K562 (cell line): ENCODE measurements at regions not wholly inside any gene's neighbourhood (a gene's known extent, or its start where the extent isn't known, plus 50 kb on each side); places are given as distances from the start of the nearest gene placed in this dataset.

Experiments used
- ATAC-seq: fragments of 200-7000 bp; cut with Tn5 transposase; 3 replicates; pipeline ENCODE4 v1.9.1; 2020; ENCODE audit warnings: moderate library complexity
- BruUV-seq: library from RNA; stranded (reverse); fragments of 400-500 nt; replicated peaks from 2 replicates; lab custom pipeline; 2021; lab: Mats Ljungman, UMichigan
- CTCF ChIA-PET: fragments of 300-600 bp; formaldehyde crosslinking; extraction: SDS; loops from one replicate; lab custom pipeline; 2021; ENCODE audit warnings: low intra/inter-chr PET ratio; lab: Yijun Ruan, JAX
- POLR2A ChIA-PET: fragments of 300-600, 350-650 bp; sonication (Branson Sonifier 250); formaldehyde crosslinking; extraction: SDS; loops from one replicate; lab custom pipeline; 2021; ENCODE audit warnings: antibody characterized with exemption, inconsistent platforms; lab: Yijun Ruan, JAX
- DNase-seq, 4 experiments: peaks; one replicate each; pipeline versions ENCODE4 v3.0.0 to v3.0.0-alpha.2; 2011 to 2018; ENCODE audit warnings: low spot score in 3 of 4, mixed read lengths in 3 of 4; ENCODE audit errors: extremely low read depth in 1 of 4
- FAIRE-seq: peaks from 2 replicates; lab custom pipeline; 2011; peaks lifted over from hg19 to GRCh38; lab: Jason Lieb, UNC
- H2AFZ ChIP-seq: 2 replicates; pipeline ENCODE4 v1.6.0; 2011; ENCODE audit warnings: low read depth, low read length, control low read depth, inconsistent platforms
- H3K27ac ChIP-seq: fragments of 200-600 bp; 3 replicates; pipeline ENCODE4 v1.8.0; 2011; ENCODE audit warnings: low read depth, mild to moderate bottlenecking, control low read depth, inconsistent platforms, low read length, moderate library complexity, mixed read lengths; ENCODE audit errors: extremely low read depth
- H3K27me3 ChIP-seq, 2 experiments: fragments of 300-600 bp in 1 of 2; 2 replicates in 1 of 2; 3 replicates in 1 of 2; pipeline versions ENCODE4 v1.6.0 to v1.8.0; 2011; ENCODE audit warnings: inconsistent platforms in 2 of 2, low read length in 2 of 2, mild to moderate bottlenecking in 1 of 2, mixed read lengths in 1 of 2, moderate library complexity in 1 of 2; ENCODE audit not compliant: control insufficient read depth in 2 of 2, insufficient read depth in 2 of 2
- H3K36me3 ChIP-seq: fragments of 300-600 bp; 3 replicates; pipeline ENCODE4 v1.8.0; 2011; ENCODE audit warnings: mild to moderate bottlenecking, low read length, inconsistent platforms; ENCODE audit not compliant: control insufficient read depth, insufficient read depth
- H3K4me1 ChIP-seq, 2 experiments: fragments of 200-600 bp in 1 of 2; replicated peaks in 1 of 2; 2 replicates in 1 of 2; 3 replicates in 1 of 2; pipeline versions ENCODE4 v1.5.1 to v1.8.0; 2011; ENCODE audit warnings: inconsistent platforms in 2 of 2, low read length in 2 of 2, mild to moderate bottlenecking in 1 of 2, mixed read lengths in 1 of 2, moderate library complexity in 1 of 2; ENCODE audit not compliant: control insufficient read depth in 2 of 2, insufficient read depth in 2 of 2
- H3K4me2 ChIP-seq: 2 replicates; pipeline ENCODE4 v1.6.1; 2011; ENCODE audit warnings: low read length, control low read depth, inconsistent platforms, mixed read lengths; ENCODE audit not compliant: insufficient read depth
- H3K4me3 ChIP-seq: fragments of 200-600 bp; sonication (generic), shearing (Covaris generic); 2 replicates; pipeline ENCODE4 v1.5.1; 2016; ENCODE audit warnings: control low read depth, inconsistent platforms
- H3K79me2 ChIP-seq: fragments of 200-600 bp; 3 replicates; pipeline ENCODE4 v1.8.0; 2011; ENCODE audit warnings: low read length, inconsistent platforms; ENCODE audit not compliant: control insufficient read depth, insufficient read depth
- H3K9ac ChIP-seq, 2 experiments: 2 replicates each; pipeline versions ENCODE4 v1.6.0 to v1.6.1; 2011; ENCODE audit warnings: low read depth in 2 of 2, low read length in 2 of 2, control low read depth in 1 of 2, inconsistent platforms in 1 of 2, mild to moderate bottlenecking in 1 of 2, mixed read lengths in 1 of 2; ENCODE audit not compliant: insufficient read depth in 1 of 2
- H3K9me1 ChIP-seq: one replicate; pipeline ENCODE4 v1.6.0; 2011; ENCODE audit warnings: inconsistent platforms, mild to moderate bottlenecking, low read length, moderate library complexity; ENCODE audit not compliant: control insufficient read depth, insufficient read depth
- H3K9me3 ChIP-seq: replicated peaks from 2 replicates; pipeline ENCODE4 v1.5.1; 2011; ENCODE audit warnings: low read depth, low read length, inconsistent platforms; ENCODE audit not compliant: control insufficient read depth, insufficient read depth
- H4K20me1 ChIP-seq: replicated peaks from 2 replicates; pipeline ENCODE4 v1.6.1; 2011; ENCODE audit warnings: low read length, inconsistent platforms, mixed read lengths; ENCODE audit not compliant: control insufficient read depth, insufficient read depth
- ATF3 ChIP-seq, 2 experiments: fragments of 450-650 bp in 1 of 2; sonication (generic) in 1 of 2; formaldehyde crosslinking in 1 of 2; IDR thresholded peaks in 1 of 2; conservative IDR thresholded peaks in 1 of 2; 2 replicates each; pipeline versions ENCODE4 v1.6.1 to v1.8.1; 2016 to 2023; ENCODE audit warnings: mild to moderate bottlenecking in 2 of 2, moderate library complexity in 2 of 2, inconsistent platforms in 1 of 2, missing genetic modification reagents in 1 of 2
- GTF2A2 ChIP-seq: IDR thresholded peaks from 2 replicates; pipeline ENCODE4 v1.6.1; 2016; ENCODE audit warnings: mild to moderate bottlenecking, missing genetic modification characterization, missing compliant biosample characterization
- KHSRP ChIP-seq: fragments of 450-650 bp; IDR thresholded peaks from 2 replicates; pipeline ENCODE4 v1.6.1; 2017
- MEIS2 ChIP-seq: fragments of 450-650 bp; IDR thresholded peaks from 2 replicates; pipeline ENCODE4 v1.6.1; 2014; ENCODE audit warnings: mild to moderate bottlenecking; ENCODE audit not compliant: partially characterized antibody
- NONO ChIP-seq, 2 experiments: fragments of 200-400 bp in 1 of 2; fragments of 450-650 bp in 1 of 2; formaldehyde crosslinking in 1 of 2; IDR thresholded peaks; 2 replicates each; pipeline ENCODE4 v1.6.1; 2017; ENCODE audit warnings: low read depth in 2 of 2, mild to moderate bottlenecking in 2 of 2, moderate library complexity in 2 of 2, low read length in 1 of 2
- XRCC3 ChIP-seq: fragments of 450-650 bp; IDR thresholded peaks from 2 replicates; pipeline ENCODE4 v1.6.1; 2017; ENCODE audit warnings: mild to moderate bottlenecking, moderate library complexity
- ZBED1 ChIP-seq: IDR thresholded peaks from 2 replicates; pipeline ENCODE4 v1.6.1; 2014
- WGBS: fragments of 100-300 bp; shearing (Covaris generic); methylation state at CpG from one replicate; pipeline ENCODE4 v1.1.6; 2016; ENCODE audit warnings: low coverage, mixed read lengths; ENCODE audit not compliant: insufficient coverage; ENCODE audit errors: missing lambda C conversion rate; 5-methylcytosine and 5-hydroxymethylcytosine counted together
- in situ Hi-C: fragments of 300-500 bp; cut with MboI; formaldehyde crosslinking; loops from 4 replicates; pipeline ENCODE4 v1.15.0; 2018; ENCODE audit warnings: inconsistent platforms, mixed read lengths
- intact Hi-C: fragments of 100-400 bp; cut with micrococcal nuclease; formaldehyde crosslinking; loops from 2 replicates; pipeline ENCODE4 v1.14.2; 2022
- TF ChIP-seq, protein P1 (sequence below): fragments of 200-800 bp; sonication (Bioruptor generic); IDR thresholded peaks from 2 replicates; pipeline ENCODE4 v1.6.1; 2017; ENCODE audit warnings: missing genetic modification characterization, missing compliant biosample characterization

- H3K79me2 ChIP-seq, result no peaks in the 10 kb centered on the region
- no peak overlapping the region for H2AFZ ChIP-seq
- intact Hi-C loops, result loop anchor here (2.0 to 5.0 kb wide), 3 partner anchors 91 to 368 kb away; partner anchors contain the start of gene RESF1
- TF ChIP-seq ATF3 (IDR thresholded peaks at IDR 0.05), result peak; percentile 25; the same call in 1 of the 2 replicates
- TF ChIP-seq ATF3 (CRISPR knock-in tag; conservative IDR thresholded peaks at IDR 0.05), result no peak
- TF ChIP-seq KHSRP, result no peak
- no peaks in the 10 kb centered on the region for H3K27me3 ChIP-seq
- no peak overlapping the region for H3K4me3 ChIP-seq
- no peaks in the 10 kb centered on the region for H3K36me3 ChIP-seq
- DNase-seq (no peak), ATAC-seq (no peak), FAIRE-seq (no peak)
- no peak overlapping the region for H3K9ac ChIP-seq
- 21% methylated on average over 2 of the region's 2 CpGs for WGBS
- CTCF ChIA-PET, result no interaction called here
- H4K20me1 ChIP-seq, result no peaks in the 10 kb centered on the region
- no peak overlapping the region for H3K4me2 ChIP-seq
- in situ Hi-C loops, result no loop called here
- peaks cover 18 to 35% of the 10 kb centered on the region in 2 experiments for H3K4me1 ChIP-seq
- H3K9me3 ChIP-seq, result peaks cover 28% of the 10 kb centered on the region
- H3K27ac ChIP-seq, result no peak overlapping the region
- BruUV-seq, result no TSS peak
- H3K9me1 ChIP-seq, result no peaks in the 10 kb centered on the region
- POLR2A ChIA-PET, result no interaction called here
These were observed 56.7 kb upstream of the BICD1 start for GRCh38 chr12:32049956-32050355.

DNA sequence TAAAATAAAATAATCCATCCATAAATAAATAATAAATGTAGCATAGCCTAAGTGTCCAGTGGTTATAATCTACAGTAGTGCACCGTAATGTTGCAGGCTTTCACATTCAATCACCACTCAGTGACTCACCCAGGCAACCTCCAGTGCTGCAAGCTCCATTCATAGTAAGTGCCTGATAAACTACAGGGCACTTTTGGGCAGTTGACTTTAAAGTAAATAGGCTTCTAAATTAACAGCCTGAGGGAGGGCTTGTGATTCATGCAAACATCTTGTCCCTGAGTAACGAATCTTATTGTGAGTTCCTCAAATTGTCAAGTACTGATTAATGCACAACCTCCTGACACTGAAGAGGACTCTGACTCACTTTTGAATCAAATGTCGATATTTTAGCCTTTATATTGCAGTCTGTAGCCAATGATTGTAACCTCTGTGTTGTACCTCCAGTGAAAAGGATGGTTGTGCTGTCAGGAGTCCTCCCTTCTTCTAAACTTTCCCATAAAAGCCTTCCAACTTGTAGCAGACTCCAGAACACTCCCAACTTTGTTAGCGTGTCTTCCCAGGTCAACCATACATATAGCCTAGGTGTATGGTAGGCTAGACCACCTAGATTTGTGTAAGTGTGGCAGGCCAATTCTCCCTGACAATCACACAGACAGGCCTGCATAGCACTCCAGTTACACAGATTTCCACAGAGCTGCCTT, 55.0 kb upstream of the BICD1 start:
- 20% methylated on average over 4 of the region's 4 CpGs for WGBS
- Histone ChIP-seq H4K20me1 (no peaks in the 10 kb centered on the region), H3K4me3 (no peak overlapping the region), H3K27me3 (no peaks in the 10 kb centered on the region), H3K27ac (peak overlapping the region; percentile 58; the same call in 2 of the 3 replicates), H3K4me1 (peaks cover 18 to 35% of the 10 kb centered on the region in 2 experiments), H3K79me2 (no peaks in the 10 kb centered on the region), H3K36me3 (no peaks in the 10 kb centered on the region), H3K9ac (no peak overlapping the region), H3K9me3 (peaks cover 28% of the 10 kb centered on the region), H3K9me1 (no peaks in the 10 kb centered on the region), H3K4me2 (no peak overlapping the region), H2AFZ (peak overlapping the region; percentile 23; the same call in 1 of the 2 replicates)
- POLR2A ChIA-PET, result interaction anchor here (0.5 to 1.2 kb wide), 7 partner anchors 12 to 98 kb away, joined by 3 to 4 read pairs (median 4); no protein-coding TSS in a partner anchor
- intact Hi-C loops (no loop called here), in situ Hi-C loops (no loop called here)
- no TSS peak for BruUV-seq
- peak; percentile 27 for ATAC-seq
- peak in 2 of 4 experiments; percentile 38 to 77 for DNase-seq
- peak; percentile 74 for FAIRE-seq
- CTCF ChIA-PET, result no interaction called here
- TF ChIP-seq ZBED1 (no peak), MEIS2 (peak; percentile 75), GTF2A2 (tag) (no peak), NONO (IDR thresholded peaks at IDR 0.05; ENCODE audit: low read depth in 2 of 2, low read length in 1 of 2) (no peak), XRCC3 (no peak)
- TF ChIP-seq, protein P1, sequence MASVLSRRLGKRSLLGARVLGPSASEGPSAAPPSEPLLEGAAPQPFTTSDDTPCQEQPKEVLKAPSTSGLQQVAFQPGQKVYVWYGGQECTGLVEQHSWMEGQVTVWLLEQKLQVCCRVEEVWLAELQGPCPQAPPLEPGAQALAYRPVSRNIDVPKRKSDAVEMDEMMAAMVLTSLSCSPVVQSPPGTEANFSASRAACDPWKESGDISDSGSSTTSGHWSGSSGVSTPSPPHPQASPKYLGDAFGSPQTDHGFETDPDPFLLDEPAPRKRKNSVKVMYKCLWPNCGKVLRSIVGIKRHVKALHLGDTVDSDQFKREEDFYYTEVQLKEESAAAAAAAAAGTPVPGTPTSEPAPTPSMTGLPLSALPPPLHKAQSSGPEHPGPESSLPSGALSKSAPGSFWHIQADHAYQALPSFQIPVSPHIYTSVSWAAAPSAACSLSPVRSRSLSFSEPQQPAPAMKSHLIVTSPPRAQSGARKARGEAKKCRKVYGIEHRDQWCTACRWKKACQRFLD (CRISPR knock-in tag), result peak; percentile 29; the same call in 1 of the 2 replicates
